GM19351 (cell line): ENCODE measurements at regions not wholly inside any gene's neighbourhood (a gene's known extent, or its start where the extent isn't known, plus 50 kb on each side); places are given as distances from the start of the nearest gene placed in this dataset.

Source experiments
- ATAC-seq: cut with Tn5 transposase; IDR thresholded peaks from one replicate; pipeline ENCODE4 v1.9.1; 2021; ENCODE audit warnings: mild to moderate bottlenecking, moderate library complexity; ENCODE audit not compliant: unreplicated experiment

- no peak for ATAC-seq
Measured at GRCh38 chr6:56005426-56005825, 130.0 kb upstream of the BMP5 start.

GRCh38 chr6:56004426-56004825 is 129.0 kb upstream of the BMP5 start:
- ATAC-seq: no peak

- ATAC-seq: no peak
Measured at GRCh38 chr6:56003616-56004015, 128.2 kb upstream of the BMP5 start.

DNA sequence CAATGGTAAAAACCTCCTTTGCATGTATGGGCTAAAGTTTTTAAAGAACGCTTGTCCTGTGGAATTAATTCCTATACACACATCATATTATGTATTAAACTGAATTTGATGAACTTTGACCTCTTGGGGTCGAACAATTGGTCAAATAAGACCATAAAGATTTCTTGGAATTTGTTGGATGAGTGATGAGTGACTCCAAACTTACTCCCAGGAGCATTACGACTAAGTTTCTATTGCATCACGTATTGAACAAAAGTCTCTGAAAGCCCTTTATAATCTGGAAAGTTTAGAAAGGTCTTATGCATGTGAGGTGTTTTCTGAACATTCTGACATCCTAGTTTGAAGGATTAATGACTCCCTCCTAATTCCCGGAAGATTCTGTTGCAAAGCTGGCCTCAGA is 126.9 kb upstream of the BMP5 start:
- ATAC-seq: no peak

DNA sequence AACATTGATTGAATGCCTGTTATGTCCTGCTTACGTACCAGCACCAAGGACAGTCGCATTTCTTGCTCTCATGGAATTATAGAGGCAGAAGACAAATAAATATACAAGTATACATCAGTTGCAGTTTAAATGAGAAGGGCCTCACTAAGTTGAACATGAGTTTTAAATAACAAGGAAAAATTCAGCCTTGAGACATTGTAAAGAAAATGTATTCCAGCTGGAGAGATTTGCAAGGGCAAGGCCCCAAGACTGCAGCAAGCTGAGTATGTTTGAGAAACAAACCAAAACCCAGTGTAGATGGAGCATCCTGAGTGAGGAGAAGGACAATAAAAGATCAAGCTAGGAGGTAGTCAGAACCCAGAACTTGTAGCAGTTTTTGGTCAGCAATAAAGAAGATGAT is 123.2 kb upstream of the BMP5 start:
- no peak for ATAC-seq

GRCh38 chr6:55997223-55997874 is 122.0 kb upstream of the BMP5 start:
- ATAC-seq: no peak

DNA sequence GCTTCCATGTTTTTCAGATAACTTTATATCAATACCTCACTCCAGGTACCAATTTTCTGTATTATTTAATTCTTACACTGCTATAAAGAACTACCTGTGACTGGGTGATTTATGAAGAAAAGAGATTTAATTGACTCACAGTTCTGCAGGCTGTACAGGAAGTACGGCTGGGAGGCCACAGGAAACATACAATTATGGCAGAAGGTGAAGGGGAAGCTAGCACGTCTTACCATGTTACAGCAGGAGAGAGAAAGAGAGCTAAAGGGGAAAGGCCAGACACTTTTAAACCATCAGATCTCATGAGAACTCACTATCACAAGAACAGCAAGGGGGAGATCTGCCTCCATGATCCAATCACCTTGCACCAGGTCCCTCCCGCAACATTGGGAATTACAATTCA is 119.1 kb upstream of the BMP5 start:
- ATAC-seq: no peak

DNA sequence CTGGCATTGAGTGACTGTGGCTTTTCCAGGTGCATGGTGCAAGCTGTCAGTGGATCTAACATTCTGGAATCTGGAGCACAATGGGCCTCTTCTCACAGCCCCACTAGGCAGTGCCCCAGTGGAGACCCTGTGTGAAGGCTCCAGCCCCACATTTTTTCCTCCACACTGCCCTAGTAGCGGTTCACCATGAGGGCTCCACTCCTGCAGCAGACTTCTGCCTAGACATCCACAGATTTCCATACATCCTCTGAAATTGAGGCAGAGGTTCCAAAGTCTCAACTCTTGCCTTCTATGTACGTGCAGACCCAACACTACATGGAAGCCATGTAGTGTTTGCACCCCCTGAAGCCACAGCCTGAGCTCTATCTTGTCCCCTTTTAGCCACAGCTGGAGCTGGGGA is 118.0 kb upstream of the BMP5 start:
- ATAC-seq: no peak

GRCh38 chr6:55992546-55992945 is 117.2 kb upstream of the BMP5 start:
- no peak for ATAC-seq

GRCh38 chr6:55985309-55985708 is 109.9 kb upstream of the BMP5 start:
- ATAC-seq: no peak

- no peak for ATAC-seq
Measured at GRCh38 chr6:55983861-55984260, 108.5 kb upstream of the BMP5 start.

DNA sequence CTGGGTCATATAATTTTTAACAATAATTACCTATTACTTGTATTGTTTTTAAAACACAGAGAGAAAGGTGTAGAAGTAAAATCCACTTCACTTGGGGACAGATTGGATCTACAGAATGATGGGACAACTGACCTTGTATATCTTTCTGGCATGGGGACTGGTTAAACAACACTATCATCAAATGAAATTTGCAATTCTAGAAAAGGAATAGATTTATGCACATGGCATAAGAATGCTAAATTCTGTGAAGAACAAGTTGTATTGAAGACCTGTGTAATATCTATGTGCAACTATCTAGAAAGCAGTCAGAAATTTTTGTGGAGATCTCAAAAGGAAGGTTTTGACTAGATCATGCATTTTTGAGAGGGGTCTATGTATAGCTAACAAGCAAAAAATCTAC is 106.3 kb upstream of the BMP5 start:
- no peak for ATAC-seq

DNA sequence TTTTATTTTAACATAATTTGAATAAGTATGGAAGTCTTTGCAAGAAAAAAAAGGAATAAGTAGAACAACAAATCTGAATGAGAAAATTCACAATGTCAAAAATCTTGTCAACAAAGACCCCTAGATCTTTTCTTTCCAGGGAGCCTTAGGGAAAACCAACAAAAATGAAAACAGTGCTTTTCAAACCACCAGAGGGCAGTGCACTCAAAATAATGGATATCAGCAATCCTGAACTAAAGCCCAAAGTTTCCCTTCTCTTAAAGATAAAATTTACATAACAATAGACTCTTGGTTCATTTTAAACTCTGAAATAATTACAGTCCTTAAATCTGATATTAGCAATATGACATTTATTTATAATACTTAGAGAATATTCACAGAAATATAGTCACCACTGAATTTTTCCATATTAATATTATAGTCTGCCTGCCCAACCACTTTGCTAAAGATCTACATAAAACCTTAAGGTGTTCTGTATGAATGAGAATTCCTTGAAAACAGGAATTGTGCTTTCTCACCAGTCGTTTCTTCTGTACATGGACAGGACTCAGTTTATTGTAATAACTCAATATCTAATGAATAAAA is 105.3 kb upstream of the BMP5 start:
- peak; percentile 56 for ATAC-seq

DNA sequence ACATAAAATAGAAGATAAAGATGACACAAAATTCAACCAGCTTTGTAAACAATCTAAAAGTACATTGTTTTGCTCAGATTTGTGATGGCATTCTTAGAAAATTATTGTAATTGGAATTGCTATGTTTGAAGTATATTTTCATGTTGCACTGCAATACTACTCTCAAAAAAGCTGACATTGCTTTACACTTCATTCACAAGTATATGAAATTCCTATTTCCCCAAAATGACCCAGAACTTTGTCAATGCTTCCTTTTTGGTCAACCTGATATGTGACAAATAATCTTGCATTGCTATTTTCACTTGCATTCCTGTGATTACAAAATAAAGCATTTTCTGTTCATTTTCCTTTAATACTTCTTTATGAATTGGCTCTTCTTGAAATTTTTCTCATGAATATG is 104.1 kb upstream of the BMP5 start:
- ATAC-seq: no peak

GRCh38 chr6:55977959-55978665 is 102.7 kb upstream of the BMP5 start:
- no peak for ATAC-seq

- ATAC-seq: no peak
Measured at GRCh38 chr6:55974688-55975087, 99.3 kb upstream of the BMP5 start.

- ATAC-seq: no peak
Measured at GRCh38 chr6:55972091-55972490, 96.7 kb upstream of the BMP5 start.

GRCh38 chr6:55969526-55969925 is 94.1 kb upstream of the BMP5 start:
- no peak for ATAC-seq

DNA sequence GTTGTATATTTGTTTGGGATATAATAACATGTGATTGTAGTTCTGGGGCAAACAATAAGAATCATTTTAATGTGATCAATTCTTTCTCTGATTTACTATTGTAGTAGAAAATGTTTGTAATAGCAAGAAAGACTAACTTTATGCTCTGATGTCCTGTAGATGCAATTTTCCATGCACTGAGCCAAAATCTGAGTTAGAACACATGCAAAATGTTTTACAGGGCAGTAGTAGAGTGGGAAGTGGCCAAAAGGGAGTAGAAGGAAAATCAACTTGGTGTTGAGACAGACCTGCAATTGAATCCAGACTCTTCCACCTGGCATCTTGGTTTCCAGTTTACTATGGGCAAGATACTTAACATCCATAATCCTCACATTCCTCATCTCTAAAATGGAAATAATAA is 93.5 kb upstream of the BMP5 start:
- no peak for ATAC-seq

- no peak for ATAC-seq
Measured at GRCh38 chr6:55964136-55964535, 88.7 kb upstream of the BMP5 start.

DNA sequence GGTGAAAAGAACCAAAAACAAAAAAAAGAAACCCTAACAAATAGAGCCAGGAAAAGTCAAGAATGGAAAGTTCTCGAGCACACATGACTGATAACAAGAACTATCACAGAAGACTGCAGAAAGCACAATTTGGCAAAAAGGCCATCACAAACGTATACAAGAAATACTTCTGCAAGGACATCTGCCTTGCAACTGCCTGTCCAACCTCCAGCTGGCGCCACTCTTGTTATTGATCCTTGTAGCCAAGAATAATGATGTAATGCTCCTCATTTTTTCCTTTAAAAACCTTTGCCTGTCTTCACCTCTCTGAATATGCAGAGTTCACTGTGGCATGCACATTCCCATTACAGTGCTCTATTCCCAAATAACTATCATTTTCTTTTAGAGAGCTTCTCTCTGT is 87.9 kb upstream of the BMP5 start:
- ATAC-seq: no peak

GRCh38 chr6:55960344-55960743 is 85.0 kb upstream of the BMP5 start:
- ATAC-seq: no peak

- no peak for ATAC-seq
Measured at GRCh38 chr6:55958790-55959189, 83.4 kb upstream of the BMP5 start.
